CD4-positive, alpha-beta T cell (primary cell): ENCODE measurements at regions not wholly inside any gene's neighbourhood (a gene's known extent, or its start where the extent isn't known, plus 50 kb on each side); places are given as distances from the start of the nearest gene placed in this dataset.

Experiments
- ATAC-seq: fragments of 200-7000 bp; cut with Tn5 transposase; one replicate; pipeline ENCODE4 v1.10.0; 2022; ENCODE audit warnings: mild to moderate bottlenecking; ENCODE audit not compliant: poor library complexity
- CTCF ChIA-PET: fragments of 350-600 bp; sonication (Branson Sonifier 250); formaldehyde crosslinking; loops from one replicate; lab custom pipeline; 2021; ENCODE audit warnings: antibody characterized with exemption, inconsistent platforms; lab: Charles Lee
- POLR2A ChIA-PET: fragments of 350-600 bp; sonication (Branson Sonifier 250); formaldehyde crosslinking; loops from one replicate; lab custom pipeline; 2021; ENCODE audit warnings: antibody characterized with exemption, inconsistent platforms; lab: Charles Lee
- DNase-seq, 14 experiments: peaks; one replicate each; pipeline ENCODE4 v3.0.0-alpha.2; 2013 to 2020; ENCODE audit warnings: mixed read lengths in 2 of 14
- H3K27ac ChIP-seq, 2 donors: one replicate each; pipeline versions ENCODE4 v1.5.1 to v1.7.0; 2013; ENCODE audit warnings: low read length in 2 of 2, low read depth in 1 of 2, mild to moderate bottlenecking in 1 of 2
- H3K27me3 ChIP-seq, 2 experiments: 1 replicate in 1 of 2; 2 replicates in 1 of 2; pipeline versions ENCODE4 v1.6.1 to v1.7.0; 2013; ENCODE audit warnings: low read length in 2 of 2, control low read depth in 1 of 2, mild to moderate bottlenecking in 1 of 2, moderate library complexity in 1 of 2; ENCODE audit not compliant: insufficient read depth in 2 of 2, control insufficient read depth in 1 of 2
- H3K36me3 ChIP-seq: one replicate; pipeline ENCODE4 v1.6.1; 2013; ENCODE audit warnings: low read length, control low read depth; ENCODE audit not compliant: insufficient read depth
- H3K4me1 ChIP-seq: one replicate; pipeline ENCODE4 v1.6.1; 2013; ENCODE audit warnings: low read length, control low read depth; ENCODE audit not compliant: insufficient read depth
- H3K4me3 ChIP-seq: one replicate; pipeline ENCODE4 v1.5.1; 2013; ENCODE audit warnings: mild to moderate bottlenecking, low read length, moderate library complexity
- H3K9me3 ChIP-seq, 2 experiments: 1 replicate in 1 of 2; 2 replicates in 1 of 2; pipeline versions ENCODE4 v1.6.1 to v1.7.0; 2013; ENCODE audit warnings: low read length in 2 of 2, mild to moderate bottlenecking in 2 of 2, control low read depth in 1 of 2, moderate library complexity in 1 of 2; ENCODE audit not compliant: control insufficient read depth in 1 of 2, insufficient read depth in 1 of 2
- H3K27ac Mint-ChIP-seq: one replicate; pipeline ENCODE4 v1.8.0; 2020; ENCODE audit warnings: mixed read lengths
- H3K27me3 Mint-ChIP-seq: one replicate; pipeline ENCODE4 v1.8.0; 2021; ENCODE audit warnings: mixed read lengths
- H3K36me3 Mint-ChIP-seq: one replicate; pipeline ENCODE4 v1.8.0; 2021; ENCODE audit warnings: low read depth, mixed read lengths
- H3K4me1 Mint-ChIP-seq: one replicate; pipeline ENCODE4 v1.8.0; 2021; ENCODE audit warnings: low read depth, mixed read lengths
- H3K4me3 Mint-ChIP-seq: one replicate; pipeline ENCODE4 v1.8.0; 2020; ENCODE audit warnings: mild to moderate bottlenecking, mixed read lengths
- H3K9me3 Mint-ChIP-seq: one replicate; pipeline ENCODE4 v1.8.0; 2020; ENCODE audit warnings: mixed read lengths
- CTCF ChIP-seq: fragments of 200-600 bp; IDR thresholded peaks from one replicate; pipeline ENCODE4 v1.8.0; 2022; ENCODE audit warnings: antibody characterized with exemption, mild to moderate bottlenecking
- intact Hi-C, 2 experiments: fragments of 100-400 bp; cut with DNase I in 1 of 2; cut with micrococcal nuclease in 1 of 2; formaldehyde crosslinking; loops; one replicate each; pipeline versions ENCODE4 v1.15.1 to v1.9.0; 2023 to 2025; cut with DNase I, micrococcal nuclease

- Histone ChIP-seq H3K4me3 (no peak overlapping the region), H3K27ac (no peak overlapping the region), H3K36me3 (no peaks in the 10 kb centered on the region), H3K9me3 (no peaks in the 10 kb centered on the region), H3K27me3 (no peaks in the 10 kb centered on the region), H3K4me1 (no peaks in the 10 kb centered on the region)
- no peaks in the 10 kb centered on the region for H3K9me3 Mint-ChIP-seq
- H3K4me3 Mint-ChIP-seq, result no peak overlapping the region
- CTCF ChIA-PET, result interaction anchor here (2.1 kb wide), 1 partner anchor 570 kb away, joined by 26 read pairs; no protein-coding TSS in a partner anchor
- H3K27me3 Mint-ChIP-seq, result peaks cover 16% of the 10 kb centered on the region
- H3K36me3 Mint-ChIP-seq, result no peaks in the 10 kb centered on the region
- no peaks in the 10 kb centered on the region for H3K4me1 Mint-ChIP-seq
- no peak overlapping the region for H3K27ac Mint-ChIP-seq
- no peak for TF ChIP-seq CTCF
- DNase-seq (no peak), ATAC-seq (no peak)
- intact Hi-C loops, result no loop called here
- POLR2A ChIA-PET, result no interaction called here
Observed at GRCh38 chr3:66823532-66823931, 174.6 kb upstream of the KBTBD8 start.

- DNase-seq (no peak), ATAC-seq (no peak)
- H3K9me3 ChIP-seq, result no peaks in the 10 kb centered on the region
- no peak overlapping the region for H3K4me3 ChIP-seq
- CTCF ChIA-PET, result no interaction called here
- no peaks in the 10 kb centered on the region for H3K36me3 ChIP-seq
- Mint-ChIP-seq H3K9me3 (no peaks in the 10 kb centered on the region), H3K36me3 (no peaks in the 10 kb centered on the region), H3K27ac (no peak overlapping the region), H3K4me1 (no peaks in the 10 kb centered on the region), H3K27me3 (peaks cover 16% of the 10 kb centered on the region), H3K4me3 (no peak overlapping the region)
- no peak overlapping the region for H3K27ac ChIP-seq
- H3K27me3 ChIP-seq, result no peaks in the 10 kb centered on the region
- POLR2A ChIA-PET, result no interaction called here
- intact Hi-C loops, result no loop called here
- TF ChIP-seq CTCF, result no peak
- H3K4me1 ChIP-seq, result no peaks in the 10 kb centered on the region
Observed at GRCh38 chr3:66825375-66825774, 172.7 kb upstream of the KBTBD8 start.

- no peaks in the 10 kb centered on the region for H3K4me1 Mint-ChIP-seq
- intact Hi-C loops, result no loop called here
- Histone ChIP-seq H3K27me3 (peaks cover 0 to 3% of the 10 kb centered on the region in 2 experiments), H3K36me3 (no peaks in the 10 kb centered on the region), H3K27ac (no peak overlapping the region), H3K4me1 (no peaks in the 10 kb centered on the region), H3K9me3 (no peaks in the 10 kb centered on the region), H3K4me3 (no peak overlapping the region)
- ATAC-seq, result no peak
- POLR2A ChIA-PET, result no interaction called here
- no peak for TF ChIP-seq CTCF
- no peak overlapping the region for H3K27ac Mint-ChIP-seq
- CTCF ChIA-PET, result no interaction called here
- no peak for DNase-seq
- H3K9me3 Mint-ChIP-seq, result no peaks in the 10 kb centered on the region
- peaks cover 25% of the 10 kb centered on the region for H3K27me3 Mint-ChIP-seq
- no peak overlapping the region for H3K4me3 Mint-ChIP-seq
- H3K36me3 Mint-ChIP-seq, result no peaks in the 10 kb centered on the region
Observed at GRCh38 chr3:66827726-66828125, 170.4 kb upstream of the KBTBD8 start.
